Esophagus muscularis mucosa (tissue), 4 donors: ENCODE measurements at regions not wholly inside any gene's neighbourhood (a gene's known extent, or its start where the extent isn't known, plus 50 kb on each side); places are given as distances from the start of the nearest gene placed in this dataset.

Experiments
- DNase-seq: peaks from one replicate; pipeline ENCODE4 v3.0.0-alpha.2; 2017; ENCODE audit errors: extremely low spot score
- H3K27ac ChIP-seq, 4 donors: fragments of 200-600 bp; sonication (generic); replicated peaks in 1 of 4; 1 replicate in 3 of 4; 2 replicates in 1 of 4; pipeline ENCODE4 v1.5.1; 2016 to 2019; ENCODE audit warnings: mild to moderate bottlenecking in 1 of 4
- H3K27me3 ChIP-seq, 4 donors: fragments of 200-600 bp; sonication (generic); one replicate each; pipeline versions ENCODE4 v1.5.1 to v1.6.0; 2016 to 2019
- H3K36me3 ChIP-seq, 4 donors: fragments of 200-600 bp; sonication (generic); one replicate each; pipeline ENCODE4 v1.5.1; 2016 to 2019
- H3K4me1 ChIP-seq, 4 donors: fragments of 200-600 bp; sonication (generic); one replicate each; pipeline ENCODE4 v1.5.1; 2016 to 2019
- H3K4me3 ChIP-seq, 4 donors: fragments of 200-600 bp; sonication (generic); 1 replicate in 2 of 4; 2 replicates in 2 of 4; pipeline ENCODE4 v1.5.1; 2016 to 2019; ENCODE audit warnings: mild to moderate bottlenecking in 4 of 4, moderate library complexity in 1 of 4
- H3K9me3 ChIP-seq, 4 donors: fragments of 200-600 bp; sonication (generic); 1 replicate in 3 of 4; 2 replicates in 1 of 4; pipeline ENCODE4 v1.5.1; 2016 to 2019
- CTCF ChIP-seq, 3 experiments: fragments of 200-600 bp in 2 of 3; fragments of 450-650 bp in 1 of 3; sonication (generic) in 2 of 3; IDR thresholded peaks; one replicate each; pipeline ENCODE4 v1.5.1; 2017 to 2019; ENCODE audit warnings: antibody characterized with exemption in 3 of 3, mild to moderate bottlenecking in 2 of 3, moderate library complexity in 1 of 3
- EP300 ChIP-seq: sonication (generic); formaldehyde crosslinking; IDR thresholded peaks from one replicate; pipeline ENCODE4 v1.6.1; 2017; ENCODE audit warnings: antibody characterized with exemption
- POLR2A ChIP-seq: fragments of 450-650 bp; IDR thresholded peaks from one replicate; pipeline ENCODE4 v1.6.1; 2017; ENCODE audit warnings: antibody characterized with exemption, moderate library complexity, mild to moderate bottlenecking, low read depth
- POLR2AphosphoS5 ChIP-seq, 2 donors: sonication (generic); formaldehyde crosslinking; IDR thresholded peaks; one replicate each; pipeline ENCODE4 v1.6.1; 2017; ENCODE audit warnings: antibody characterized with exemption in 2 of 2
- WGBS: methylation state at CpG from one replicate; pipeline ENCODE4 v1.1.5; 2018; 5-methylcytosine and 5-hydroxymethylcytosine counted together
- intact Hi-C: fragments of 100-400 bp; cut with DNase I; formaldehyde crosslinking; loops from one replicate; pipeline ENCODE4 v1.15.1; 2023

GRCh38 chr5:124139477-124139876, 607.0 kb downstream of the ZNF608 start:
- Histone ChIP-seq H3K27ac (no peak overlapping the region), H3K9me3 (no peaks in the 10 kb centered on the region), H3K36me3 (no peaks in the 10 kb centered on the region), H3K4me3 (no peak overlapping the region), H3K27me3 (no peaks in the 10 kb centered on the region), H3K4me1 (peaks cover 0 to 4% (median 0%) of the 10 kb centered on the region in 4 donors)
- no peak for DNase-seq
- no peak for TF ChIP-seq EP300
- no peak for TF ChIP-seq POLR2A
- TF ChIP-seq POLR2AphosphoS5 (IDR thresholded peaks at IDR 0.05), result no peak
- no peak for TF ChIP-seq CTCF (IDR thresholded peaks at IDR 0.05)
- intact Hi-C loops, result no loop called here

GRCh38 chr5:124136609-124137008, 609.8 kb downstream of the ZNF608 start:
- Histone ChIP-seq H3K4me3 (no peak overlapping the region), H3K36me3 (no peaks in the 10 kb centered on the region), H3K27me3 (no peaks in the 10 kb centered on the region), H3K4me1 (peaks cover 0 to 4% (median 0%) of the 10 kb centered on the region in 4 donors), H3K9me3 (no peaks in the 10 kb centered on the region), H3K27ac (no peak overlapping the region)
- intact Hi-C loops, result no loop called here
- no peak for DNase-seq
- TF ChIP-seq POLR2A, result no peak
- TF ChIP-seq POLR2AphosphoS5 (IDR thresholded peaks at IDR 0.05), result no peak
- TF ChIP-seq EP300, result no peak
- TF ChIP-seq CTCF (IDR thresholded peaks at IDR 0.05), result no peak
- WGBS, result 64% methylated on average over 2 of the region's 2 CpGs

GRCh38 chr5:124134941-124135340, 611.5 kb downstream of the ZNF608 start:
- H3K4me1 ChIP-seq, result peaks cover 0 to 4% (median 0%) of the 10 kb centered on the region in 4 donors
- no peaks in the 10 kb centered on the region for H3K9me3 ChIP-seq
- TF ChIP-seq POLR2A (no peak), CTCF (IDR thresholded peaks at IDR 0.05) (no peak), POLR2AphosphoS5 (IDR thresholded peaks at IDR 0.05) (no peak), EP300 (no peak)
- no peaks in the 10 kb centered on the region for H3K36me3 ChIP-seq
- no peak overlapping the region for H3K27ac ChIP-seq
- 17% methylated on average over 2 of the region's 2 CpGs for WGBS
- DNase-seq, result no peak
- no peak overlapping the region for H3K4me3 ChIP-seq
- H3K27me3 ChIP-seq, result no peaks in the 10 kb centered on the region
- intact Hi-C loops, result no loop called here

- intact Hi-C loops, result no loop called here
- Histone ChIP-seq H3K27me3 (no peaks in the 10 kb centered on the region), H3K4me1 (peaks cover 0 to 4% (median 0%) of the 10 kb centered on the region in 4 donors), H3K4me3 (no peak overlapping the region), H3K36me3 (no peaks in the 10 kb centered on the region), H3K9me3 (no peaks in the 10 kb centered on the region), H3K27ac (no peak overlapping the region)
- 93% methylated on average over 1 of the region's 1 CpG for WGBS
- no peak for DNase-seq
- TF ChIP-seq EP300 (no peak), POLR2A (no peak), CTCF (IDR thresholded peaks at IDR 0.05) (no peak), POLR2AphosphoS5 (IDR thresholded peaks at IDR 0.05) (no peak)
Measured at GRCh38 chr5:124133406-124133805, 613.0 kb downstream of the ZNF608 start.

- TF ChIP-seq POLR2AphosphoS5 (IDR thresholded peaks at IDR 0.05) (no peak), POLR2A (no peak), EP300 (no peak), CTCF (IDR thresholded peaks at IDR 0.05) (no peak)
Measured at GRCh38 chr5:124132843-124133242, 613.6 kb downstream of the ZNF608 start.

More at GRCh38 chr5:124132843-124133242, 613.6 kb downstream of the ZNF608 start:
- H3K4me3 ChIP-seq, result no peak overlapping the region
- no peaks in the 10 kb centered on the region for H3K36me3 ChIP-seq
- no peaks in the 10 kb centered on the region for H3K27me3 ChIP-seq
- H3K4me1 ChIP-seq, result peaks cover 0 to 4% (median 2%) of the 10 kb centered on the region in 4 donors
- DNase-seq, result no peak
- H3K27ac ChIP-seq, result no peak overlapping the region
- no peaks in the 10 kb centered on the region for H3K9me3 ChIP-seq
- intact Hi-C loops, result no loop called here
